ENCODE measurements at regions not wholly inside any gene's neighbourhood (a gene's known extent, or its start where the extent isn't known, plus 50 kb on each side); places are given as distances from the start of the nearest gene placed in this dataset.

DNA sequence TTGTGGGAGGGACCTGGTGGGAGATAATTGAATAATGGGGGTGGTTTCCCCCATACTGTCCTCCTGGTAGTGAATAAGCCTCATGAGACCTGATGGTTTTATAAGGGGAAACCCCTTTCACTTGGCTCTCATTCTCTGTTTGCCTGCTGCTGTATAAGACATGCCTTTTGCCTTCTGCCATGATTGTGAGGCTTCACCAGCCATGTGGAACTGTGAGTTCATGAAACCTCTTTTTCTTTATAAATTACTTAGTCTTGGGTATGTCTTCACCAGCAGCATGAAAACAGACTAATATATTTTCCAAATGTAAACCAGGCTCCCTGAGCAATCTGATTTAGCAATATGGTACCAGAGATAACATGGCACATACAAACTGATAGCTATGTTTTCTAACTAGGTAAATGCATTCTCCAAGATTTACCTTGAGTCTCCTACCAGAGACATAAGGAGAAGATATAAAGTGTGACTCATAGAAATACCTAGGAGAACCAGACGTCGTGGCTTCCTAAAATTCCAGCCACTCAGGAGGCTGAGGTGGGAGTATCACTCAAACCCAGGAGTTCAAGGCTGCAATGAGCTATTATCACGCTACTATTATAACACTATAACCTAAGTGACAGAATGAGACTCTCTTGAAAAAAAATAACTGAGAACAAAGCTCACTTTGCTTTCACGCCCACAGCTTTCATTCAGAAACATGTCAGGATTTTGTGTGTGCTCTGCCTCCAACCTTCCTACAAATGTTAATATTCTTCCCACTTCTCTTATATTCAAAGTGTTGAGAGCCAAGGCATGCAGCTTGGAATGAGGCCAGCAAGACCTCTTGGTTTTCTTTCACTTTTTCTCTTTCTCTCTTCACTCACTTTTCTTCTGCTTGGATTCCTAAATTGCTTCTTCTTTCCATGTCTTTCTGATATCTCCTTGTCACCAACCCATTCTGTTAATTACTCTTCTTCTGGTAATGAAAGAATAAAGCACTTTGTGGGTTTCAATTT is 263.9 kb upstream of the UBE2E3 start:
- TF ChIP-seq, protein P1, sequence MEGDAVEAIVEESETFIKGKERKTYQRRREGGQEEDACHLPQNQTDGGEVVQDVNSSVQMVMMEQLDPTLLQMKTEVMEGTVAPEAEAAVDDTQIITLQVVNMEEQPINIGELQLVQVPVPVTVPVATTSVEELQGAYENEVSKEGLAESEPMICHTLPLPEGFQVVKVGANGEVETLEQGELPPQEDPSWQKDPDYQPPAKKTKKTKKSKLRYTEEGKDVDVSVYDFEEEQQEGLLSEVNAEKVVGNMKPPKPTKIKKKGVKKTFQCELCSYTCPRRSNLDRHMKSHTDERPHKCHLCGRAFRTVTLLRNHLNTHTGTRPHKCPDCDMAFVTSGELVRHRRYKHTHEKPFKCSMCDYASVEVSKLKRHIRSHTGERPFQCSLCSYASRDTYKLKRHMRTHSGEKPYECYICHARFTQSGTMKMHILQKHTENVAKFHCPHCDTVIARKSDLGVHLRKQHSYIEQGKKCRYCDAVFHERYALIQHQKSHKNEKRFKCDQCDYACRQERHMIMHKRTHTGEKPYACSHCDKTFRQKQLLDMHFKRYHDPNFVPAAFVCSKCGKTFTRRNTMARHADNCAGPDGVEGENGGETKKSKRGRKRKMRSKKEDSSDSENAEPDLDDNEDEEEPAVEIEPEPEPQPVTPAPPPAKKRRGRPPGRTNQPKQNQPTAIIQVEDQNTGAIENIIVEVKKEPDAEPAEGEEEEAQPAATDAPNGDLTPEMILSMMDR (IDR thresholded peaks at IDR 0.05), result no peak
- no peak for TF ChIP-seq POLR2AphosphoS5 (IDR thresholded peaks at IDR 0.05; ENCODE audit: low read depth, low read length)
- TF ChIP-seq, protein P2, sequence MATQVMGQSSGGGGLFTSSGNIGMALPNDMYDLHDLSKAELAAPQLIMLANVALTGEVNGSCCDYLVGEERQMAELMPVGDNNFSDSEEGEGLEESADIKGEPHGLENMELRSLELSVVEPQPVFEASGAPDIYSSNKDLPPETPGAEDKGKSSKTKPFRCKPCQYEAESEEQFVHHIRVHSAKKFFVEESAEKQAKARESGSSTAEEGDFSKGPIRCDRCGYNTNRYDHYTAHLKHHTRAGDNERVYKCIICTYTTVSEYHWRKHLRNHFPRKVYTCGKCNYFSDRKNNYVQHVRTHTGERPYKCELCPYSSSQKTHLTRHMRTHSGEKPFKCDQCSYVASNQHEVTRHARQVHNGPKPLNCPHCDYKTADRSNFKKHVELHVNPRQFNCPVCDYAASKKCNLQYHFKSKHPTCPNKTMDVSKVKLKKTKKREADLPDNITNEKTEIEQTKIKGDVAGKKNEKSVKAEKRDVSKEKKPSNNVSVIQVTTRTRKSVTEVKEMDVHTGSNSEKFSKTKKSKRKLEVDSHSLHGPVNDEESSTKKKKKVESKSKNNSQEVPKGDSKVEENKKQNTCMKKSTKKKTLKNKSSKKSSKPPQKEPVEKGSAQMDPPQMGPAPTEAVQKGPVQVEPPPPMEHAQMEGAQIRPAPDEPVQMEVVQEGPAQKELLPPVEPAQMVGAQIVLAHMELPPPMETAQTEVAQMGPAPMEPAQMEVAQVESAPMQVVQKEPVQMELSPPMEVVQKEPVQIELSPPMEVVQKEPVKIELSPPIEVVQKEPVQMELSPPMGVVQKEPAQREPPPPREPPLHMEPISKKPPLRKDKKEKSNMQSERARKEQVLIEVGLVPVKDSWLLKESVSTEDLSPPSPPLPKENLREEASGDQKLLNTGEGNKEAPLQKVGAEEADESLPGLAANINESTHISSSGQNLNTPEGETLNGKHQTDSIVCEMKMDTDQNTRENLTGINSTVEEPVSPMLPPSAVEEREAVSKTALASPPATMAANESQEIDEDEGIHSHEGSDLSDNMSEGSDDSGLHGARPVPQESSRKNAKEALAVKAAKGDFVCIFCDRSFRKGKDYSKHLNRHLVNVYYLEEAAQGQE (IDR thresholded peaks at IDR 0.05; ENCODE audit: insufficient read depth in 1 of 2, low read depth in 2 of 2, low read length in 1 of 2), result no peak
- TF ChIP-seq TCF7L2 (IDR thresholded peaks at IDR 0.05; ENCODE audit: low read depth, low read length), result no peak
- TF ChIP-seq SIN3A (IDR thresholded peaks at IDR 0.05; ENCODE audit: borderline replicate concordance, insufficient read depth, low read depth, low read length), result no peak
